ENCODE measurements at regions not wholly inside any gene's neighbourhood (a gene's known extent, or its start where the extent isn't known, plus 50 kb on each side); places are given as distances from the start of the nearest gene placed in this dataset.

DNA sequence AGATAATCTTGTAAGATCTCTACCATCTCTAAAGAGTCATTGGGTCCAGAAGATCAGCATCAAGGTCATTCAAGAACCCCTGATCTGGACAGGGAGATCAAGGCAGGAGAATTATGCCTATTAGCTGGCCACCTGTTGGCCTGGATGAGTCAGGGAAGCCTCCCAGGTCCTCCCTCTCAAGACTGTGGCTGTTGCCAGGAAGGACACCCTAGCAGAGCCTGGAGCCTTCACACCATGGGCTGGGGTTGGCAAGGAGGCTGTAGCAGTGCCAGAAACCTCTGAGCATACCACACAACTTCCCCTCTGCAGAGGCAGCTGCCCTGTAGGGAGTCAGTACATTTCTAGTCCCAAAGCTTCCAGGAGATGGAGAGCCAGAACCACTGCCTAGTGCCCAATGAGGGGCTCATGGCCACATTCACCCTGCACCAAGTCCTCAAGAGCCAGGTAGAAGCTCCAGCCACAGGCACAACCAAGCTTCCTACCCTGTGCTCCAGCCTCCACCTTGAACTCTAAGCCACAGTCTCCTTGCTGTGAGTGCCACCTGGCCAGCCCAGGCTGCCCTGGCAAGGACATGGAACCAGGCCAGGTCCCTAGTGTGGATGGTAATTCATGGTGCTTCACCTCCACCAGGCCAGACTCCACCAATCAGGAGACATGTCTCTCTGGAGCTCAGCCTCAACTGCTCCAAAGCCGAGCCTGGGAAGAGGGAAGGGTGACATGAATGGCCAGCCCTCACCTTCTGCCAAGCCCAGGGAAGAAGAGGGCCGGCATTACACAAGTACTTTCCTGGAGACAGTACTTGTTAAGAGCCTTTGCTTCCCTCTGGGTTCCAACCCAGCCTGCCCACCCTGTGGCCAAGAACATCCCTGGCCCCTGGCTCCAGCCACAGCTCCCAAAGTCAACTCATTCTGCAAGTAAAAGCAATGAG lies 124.3 kb downstream of the BUD13 start:
- no peak for DNase-seq
- Mint-ChIP-seq H3K9me3 (ENCODE audit: unreplicated experiment) (peaks cover 2% of the 10 kb centered on the region), H3K27me3 (ENCODE audit: unreplicated experiment) (peaks cover 5% of the 10 kb centered on the region), H3K4me3 (ENCODE audit: unreplicated experiment) (no peak overlapping the region), H3K27ac (ENCODE audit: unreplicated experiment) (no peak overlapping the region), H3K4me1 (ENCODE audit: low read depth, unreplicated experiment) (peaks cover 10% of the 10 kb centered on the region), H3K36me3 (ENCODE audit: unreplicated experiment) (peaks cover 5% of the 10 kb centered on the region)
- TF ChIP-seq, protein P1, sequence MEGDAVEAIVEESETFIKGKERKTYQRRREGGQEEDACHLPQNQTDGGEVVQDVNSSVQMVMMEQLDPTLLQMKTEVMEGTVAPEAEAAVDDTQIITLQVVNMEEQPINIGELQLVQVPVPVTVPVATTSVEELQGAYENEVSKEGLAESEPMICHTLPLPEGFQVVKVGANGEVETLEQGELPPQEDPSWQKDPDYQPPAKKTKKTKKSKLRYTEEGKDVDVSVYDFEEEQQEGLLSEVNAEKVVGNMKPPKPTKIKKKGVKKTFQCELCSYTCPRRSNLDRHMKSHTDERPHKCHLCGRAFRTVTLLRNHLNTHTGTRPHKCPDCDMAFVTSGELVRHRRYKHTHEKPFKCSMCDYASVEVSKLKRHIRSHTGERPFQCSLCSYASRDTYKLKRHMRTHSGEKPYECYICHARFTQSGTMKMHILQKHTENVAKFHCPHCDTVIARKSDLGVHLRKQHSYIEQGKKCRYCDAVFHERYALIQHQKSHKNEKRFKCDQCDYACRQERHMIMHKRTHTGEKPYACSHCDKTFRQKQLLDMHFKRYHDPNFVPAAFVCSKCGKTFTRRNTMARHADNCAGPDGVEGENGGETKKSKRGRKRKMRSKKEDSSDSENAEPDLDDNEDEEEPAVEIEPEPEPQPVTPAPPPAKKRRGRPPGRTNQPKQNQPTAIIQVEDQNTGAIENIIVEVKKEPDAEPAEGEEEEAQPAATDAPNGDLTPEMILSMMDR (IDR thresholded peaks at IDR 0.05; ENCODE audit: partially characterized antibody, unreplicated experiment) = no peak

DNA sequence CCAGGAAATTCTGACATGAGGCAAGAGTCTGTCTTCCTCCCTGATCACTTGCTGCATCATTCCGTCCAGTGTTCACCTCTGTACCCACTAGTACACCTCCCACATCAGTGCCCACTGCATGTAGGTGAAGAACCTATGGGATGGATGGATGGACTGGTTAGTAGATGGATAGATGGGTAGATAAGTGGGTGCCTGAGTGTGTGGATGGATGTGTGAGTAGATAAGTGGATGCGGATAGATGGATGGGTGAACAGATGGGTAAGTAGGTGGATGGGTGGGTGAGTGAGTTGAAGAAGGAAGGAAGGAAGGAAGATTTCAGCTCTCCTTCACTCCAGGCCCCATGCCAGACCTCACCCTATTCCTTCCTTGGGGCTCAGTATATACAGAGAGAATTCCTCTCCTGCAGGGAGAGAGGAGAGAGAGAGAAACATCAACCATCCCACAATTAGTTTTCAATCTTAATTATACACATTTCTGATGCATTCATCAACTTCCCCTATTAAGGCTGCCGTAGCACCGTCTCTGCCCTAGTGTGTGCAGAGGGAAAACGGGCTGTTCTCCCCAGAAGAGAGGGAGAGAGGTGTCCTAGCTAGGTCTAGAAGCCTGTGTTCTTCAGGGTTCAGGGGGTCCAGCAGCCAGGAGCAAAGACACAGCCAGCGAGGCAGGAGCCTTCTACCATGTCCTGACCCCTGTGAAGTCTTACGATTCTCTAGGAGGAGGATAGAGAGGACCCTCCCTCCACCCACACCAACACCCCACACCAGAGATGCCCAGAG lies 125.3 kb downstream of the BUD13 start:
- DNase-seq = no peak
- Mint-ChIP-seq H3K36me3 (ENCODE audit: unreplicated experiment) (peaks cover 5% of the 10 kb centered on the region), H3K4me3 (ENCODE audit: unreplicated experiment) (no peak overlapping the region), H3K27ac (ENCODE audit: unreplicated experiment) (no peak overlapping the region), H3K9me3 (ENCODE audit: unreplicated experiment) (peaks cover 2% of the 10 kb centered on the region), H3K27me3 (ENCODE audit: unreplicated experiment) (peaks cover 4% of the 10 kb centered on the region), H3K4me1 (ENCODE audit: low read depth, unreplicated experiment) (peaks cover 8% of the 10 kb centered on the region)
- TF ChIP-seq, protein P1 (IDR thresholded peaks at IDR 0.05; ENCODE audit: partially characterized antibody, unreplicated experiment) = no peak

DNA sequence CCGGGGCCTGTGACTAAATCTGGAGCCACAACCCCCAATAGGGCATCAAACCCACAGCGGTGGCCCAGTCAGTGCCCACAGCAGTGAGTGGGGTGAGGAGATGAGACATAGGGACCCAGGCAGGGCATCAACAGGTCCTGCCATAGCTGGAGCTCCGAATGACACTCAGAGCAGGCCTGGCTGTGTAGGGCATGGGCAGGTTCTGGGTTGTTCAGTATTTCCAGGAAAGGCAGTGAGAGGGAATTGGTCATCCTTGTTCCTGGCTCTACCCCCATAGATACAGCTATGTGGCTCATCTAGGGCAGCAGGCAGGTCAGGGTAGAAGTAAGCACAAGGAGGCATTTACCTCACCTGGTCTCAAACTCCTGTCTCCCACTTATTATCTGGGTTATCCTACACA lies 126.6 kb downstream of the BUD13 start:
- Mint-ChIP-seq H3K27ac (ENCODE audit: unreplicated experiment) (no peak overlapping the region), H3K4me1 (ENCODE audit: low read depth, unreplicated experiment) (peaks cover 7% of the 10 kb centered on the region), H3K9me3 (ENCODE audit: unreplicated experiment) (peaks cover 2% of the 10 kb centered on the region), H3K27me3 (ENCODE audit: unreplicated experiment) (peaks cover 2% of the 10 kb centered on the region), H3K36me3 (ENCODE audit: unreplicated experiment) (peaks cover 5% of the 10 kb centered on the region), H3K4me3 (ENCODE audit: unreplicated experiment) (no peak overlapping the region)
- TF ChIP-seq, protein P1 (IDR thresholded peaks at IDR 0.05; ENCODE audit: partially characterized antibody, unreplicated experiment) = no peak
- DNase-seq = no peak

DNA sequence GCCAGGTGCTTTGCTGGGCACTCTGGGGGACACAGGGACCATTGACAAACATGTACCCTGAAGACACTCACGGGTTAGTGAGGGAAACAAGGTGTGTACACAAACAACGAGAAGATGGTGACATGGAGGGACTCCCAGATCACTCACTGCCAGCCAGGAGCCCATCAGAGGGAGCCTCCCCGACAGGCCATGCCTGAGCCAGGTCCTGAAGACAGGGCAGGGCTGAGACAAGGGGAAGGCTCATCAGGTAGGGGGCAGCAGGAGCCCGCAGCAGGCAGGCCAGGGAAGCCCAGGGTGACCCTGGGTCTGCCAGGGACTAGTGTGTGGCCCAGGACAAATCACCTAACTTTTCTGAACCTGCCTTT lies 127.9 kb downstream of the BUD13 start:
- Mint-ChIP-seq H3K4me1 (ENCODE audit: low read depth, unreplicated experiment) (no peaks in the 10 kb centered on the region), H3K27me3 (ENCODE audit: unreplicated experiment) (peaks cover 2% of the 10 kb centered on the region)
- DNase-seq = no peak

More for the DNA sequence above, 127.9 kb downstream of the BUD13 start:
- peaks cover 5% of the 10 kb centered on the region for H3K36me3 Mint-ChIP-seq (ENCODE audit: unreplicated experiment)
- H3K9me3 Mint-ChIP-seq (ENCODE audit: unreplicated experiment) = no peaks in the 10 kb centered on the region
- no peak overlapping the region for H3K4me3 Mint-ChIP-seq (ENCODE audit: unreplicated experiment)
- no peak overlapping the region for H3K27ac Mint-ChIP-seq (ENCODE audit: unreplicated experiment)
- TF ChIP-seq, protein P1 (IDR thresholded peaks at IDR 0.05; ENCODE audit: partially characterized antibody, unreplicated experiment) = no peak
